GM23248 (cell line): ENCODE measurements at regions not wholly inside any gene's neighbourhood (a gene's known extent, or its start where the extent isn't known, plus 50 kb on each side); places are given as distances from the start of the nearest gene placed in this dataset.

Source experiments
- EZH2 ChIP-seq: fragments of 200-600 bp; sonication (generic); IDR thresholded peaks from 2 replicates; pipeline ENCODE4 v1.6.1; 2018; ENCODE audit warnings: antibody characterized with exemption, mild to moderate bottlenecking; ENCODE audit not compliant: insufficient read depth, poor library complexity, severe bottlenecking
- EZH2phosphoT487 ChIP-seq: fragments of 200-600 bp; sonication (generic); IDR thresholded peaks from 2 replicates; pipeline ENCODE4 v1.6.1; 2018; ENCODE audit warnings: antibody characterized with exemption, moderate library complexity, mild to moderate bottlenecking, low read depth; ENCODE audit not compliant: insufficient read depth

GRCh38 chr7:98553666-98554065 is 63.4 kb upstream of the NPTX2 start:
- TF ChIP-seq EZH2 (no peak), EZH2phosphoT487 (no peak)
